ENCODE measurements at regions not wholly inside any gene's neighbourhood (a gene's known extent, or its start where the extent isn't known, plus 50 kb on each side); places are given as distances from the start of the nearest gene placed in this dataset.
A peak's percentile ranks its signal among the peaks of the same experiment; 100 is the strongest.

GRCh38 chrX:39819921-39820849, 277.6 kb downstream of the BCOR start:
- no peak overlapping the region for H3K27ac ChIP-seq (ENCODE audit: low read length)
- no peaks in the 10 kb centered on the region for H3K79me2 ChIP-seq (ENCODE audit: low read length)
- peaks cover 28% of the 10 kb centered on the region for H3K27me3 ChIP-seq (ENCODE audit: low read depth, low read length)
- no peak for TF ChIP-seq EZH2phosphoT487 (IDR thresholded peaks at IDR 0.05; ENCODE audit: low read depth)
- TF ChIP-seq CTCF (IDR thresholded peaks at IDR 0.05; ENCODE audit: low read depth, low read length): no peak
- H3K36me3 ChIP-seq (replicated peaks; ENCODE audit: low read depth, low read length): no peaks in the 10 kb centered on the region
- H3K9ac ChIP-seq (ENCODE audit: low read length): no peak overlapping the region
- H3K4me3 ChIP-seq (ENCODE audit: low read length): 0 out of 2 replicates have a peak overlapping the region, but pooled peaks have one; percentile 74
- peak overlapping the region; percentile 75 for H3K4me2 ChIP-seq (ENCODE audit: low read length)
- no peaks in the 10 kb centered on the region for H4K20me1 ChIP-seq (ENCODE audit: insufficient read depth, low read length)
- H3K9me3 ChIP-seq (ENCODE audit: insufficient read depth, low read length): no peaks in the 10 kb centered on the region
- H2AFZ ChIP-seq (ENCODE audit: low read depth, low read length): no peak overlapping the region
- peaks cover 20% of the 10 kb centered on the region for H3K4me1 ChIP-seq (ENCODE audit: low read length)

GRCh38 chrX:39820938-39821708, 276.6 kb downstream of the BCOR start:
- H3K4me1 ChIP-seq (ENCODE audit: low read length): peaks cover 13% of the 10 kb centered on the region
- H4K20me1 ChIP-seq (ENCODE audit: insufficient read depth, low read length): no peaks in the 10 kb centered on the region
- no peak overlapping the region for H3K27ac ChIP-seq (ENCODE audit: low read length)
- H3K9me3 ChIP-seq (ENCODE audit: insufficient read depth, low read length): no peaks in the 10 kb centered on the region
- TF ChIP-seq CTCF (IDR thresholded peaks at IDR 0.05; ENCODE audit: low read depth, low read length) (no peak), EZH2phosphoT487 (IDR thresholded peaks at IDR 0.05; ENCODE audit: low read depth) (no peak)
- peak overlapping the region; percentile 74 for H3K4me3 ChIP-seq (ENCODE audit: low read length)
- no peaks in the 10 kb centered on the region for H3K79me2 ChIP-seq (ENCODE audit: low read length)
- H3K36me3 ChIP-seq (replicated peaks; ENCODE audit: low read depth, low read length): no peaks in the 10 kb centered on the region
- peak overlapping the region; percentile 75 for H3K4me2 ChIP-seq (ENCODE audit: low read length)
- peaks cover 28% of the 10 kb centered on the region for H3K27me3 ChIP-seq (ENCODE audit: low read depth, low read length)
- no peak overlapping the region for H2AFZ ChIP-seq (ENCODE audit: low read depth, low read length)
- peak overlapping the region; percentile 30; the same call in 1 of the 2 replicates for H3K9ac ChIP-seq (ENCODE audit: low read length)

GRCh38 chrX:39821709-39822095, 276.1 kb downstream of the BCOR start:
- Histone ChIP-seq H3K36me3 (replicated peaks; ENCODE audit: low read depth, low read length) (no peaks in the 10 kb centered on the region), H3K9ac (ENCODE audit: low read length) (peak overlapping the region; percentile 10; the same call in 1 of the 2 replicates), H4K20me1 (ENCODE audit: insufficient read depth, low read length) (no peaks in the 10 kb centered on the region), H3K4me1 (ENCODE audit: low read length) (peaks cover 13% of the 10 kb centered on the region), H3K9me3 (ENCODE audit: insufficient read depth, low read length) (no peaks in the 10 kb centered on the region), H3K27ac (ENCODE audit: low read length) (no peak overlapping the region), H3K4me3 (ENCODE audit: low read length) (peak overlapping the region; percentile 74), H3K79me2 (ENCODE audit: low read length) (no peaks in the 10 kb centered on the region), H2AFZ (ENCODE audit: low read depth, low read length) (no peak overlapping the region), H3K4me2 (ENCODE audit: low read length) (peak overlapping the region; percentile 75), H3K27me3 (ENCODE audit: low read depth, low read length) (peaks cover 28% of the 10 kb centered on the region)
- TF ChIP-seq EZH2phosphoT487 (IDR thresholded peaks at IDR 0.05; ENCODE audit: low read depth): no peak
- TF ChIP-seq CTCF (IDR thresholded peaks at IDR 0.05; ENCODE audit: low read depth, low read length): no peak

All from OCI-LY3 (cell line).